ENCODE measurements at regions not wholly inside any gene's neighbourhood (a gene's known extent, or its start where the extent isn't known, plus 50 kb on each side); places are given as distances from the start of the nearest gene placed in this dataset.

- ChIA-PET POLR2A (no interaction called here), CTCF (no interaction called here)
These were observed 125.2 kb downstream of the SLC25A47 start for GRCh38 chr14:100448376-100448775.

More at GRCh38 chr14:100448376-100448775, 125.2 kb downstream of the SLC25A47 start:
- H3K9ac ChIP-seq (ENCODE audit: low read length) = no peak overlapping the region; the same call in 1 of the 2 replicates
- no peak overlapping the region for H3K27ac ChIP-seq (ENCODE audit: low read depth, low read length)
- no TSS peak for BruUV-seq (replicated peaks)
- no peak for TF ChIP-seq CTCF (IDR thresholded peaks at IDR 0.05 in 2 of 3, conservative IDR thresholded peaks at IDR 0.05 in 1 of 3; ENCODE audit: borderline replicate concordance in 1 of 3, insufficient read depth in 1 of 3, low read depth in 2 of 3, low read length in 2 of 3)
- TF ChIP-seq POLR2AphosphoS5 (IDR thresholded peaks at IDR 0.05; ENCODE audit: low read depth, low read length) = no peak
- TF ChIP-seq ZFX (IDR thresholded peaks at IDR 0.05) = no peak
- TF ChIP-seq MAX (IDR thresholded peaks at IDR 0.05) = no peak
- no peak for TF ChIP-seq RAD21 (IDR thresholded peaks at IDR 0.05; ENCODE audit: low read depth)
- no peak for TF ChIP-seq YY1 (IDR thresholded peaks at IDR 0.05; ENCODE audit: extremely low read depth, insufficient replicate concordance, low read depth, low read length)
- TF ChIP-seq ATF3 (IDR thresholded peaks at IDR 0.05) = no peak
- no peak for TF ChIP-seq EGR1 (IDR thresholded peaks at IDR 0.05; ENCODE audit: low read depth)
- no peak for TF ChIP-seq TCF7L2 (IDR thresholded peaks at IDR 0.05; ENCODE audit: borderline replicate concordance, extremely low read depth, insufficient read depth, insufficient read length)
- no peak for TF ChIP-seq ZBTB33 (IDR thresholded peaks at IDR 0.05; ENCODE audit: extremely low read depth, insufficient replicate concordance, low read length)
- no peak for TF ChIP-seq REST (IDR thresholded peaks at IDR 0.05; ENCODE audit: low read depth)
- TF ChIP-seq ZNF274 (IDR thresholded peaks at IDR 0.05; ENCODE audit: low read depth, low read length) = no peak
- no peak for TF ChIP-seq CEBPB (IDR thresholded peaks at IDR 0.05; ENCODE audit: low read depth)
- TF ChIP-seq EZH2 (IDR thresholded peaks at IDR 0.05) = no peak
- H3K4me3 ChIP-seq (replicated peaks in 1 of 2; ENCODE audit: low read depth in 1 of 2, low read length in 2 of 2) = no peak overlapping the region
- H4K20me1 ChIP-seq (ENCODE audit: insufficient read depth) = no peaks in the 10 kb centered on the region
- H3K27me3 ChIP-seq (ENCODE audit: insufficient read depth, low read length) = no peaks in the 10 kb centered on the region
- no peak overlapping the region for H2AFZ ChIP-seq (ENCODE audit: low read depth, low read length, poor library complexity, severe bottlenecking)
- H3K9me2 ChIP-seq (ENCODE audit: insufficient read depth) = no peaks in the 10 kb centered on the region
- H3K36me3 ChIP-seq (ENCODE audit: control insufficient read depth in 1 of 2, insufficient read depth in 2 of 2, low read length in 2 of 2) = no peaks in the 10 kb centered on the region
- H3K9me3 ChIP-seq (ENCODE audit: control insufficient read depth in 1 of 2, insufficient read depth in 1 of 2, low read depth in 1 of 2, low read length in 2 of 2) = no peaks in the 10 kb centered on the region
- intact Hi-C loops (cut with micrococcal nuclease) = no loop called here
- no peaks in the 10 kb centered on the region for H3K79me2 ChIP-seq (ENCODE audit: insufficient read depth, low read length)
- ATAC-seq (no peak), DNase-seq (ENCODE audit: low read depth, low spot score) (no peak)
- H3K4me2 ChIP-seq (ENCODE audit: low read length) = peak overlapping the region; percentile 47
- RAD21 ChIA-PET (ENCODE audit: low non-redundant PET in 1 of 2, low total read pairs in 2 of 2, uncharacterized antibody in 2 of 2, unreplicated experiment in 2 of 2) = no interaction called here
- H3K4me1 ChIP-seq (ENCODE audit: control insufficient read depth in 1 of 2, insufficient read depth in 2 of 2, low read length in 2 of 2) = peaks cover 16 to 51% of the 10 kb centered on the region in 2 experiments

Data from HCT116 (cell line).